CD4-positive, alpha-beta T cell (primary cell): ENCODE measurements at regions not wholly inside any gene's neighbourhood (a gene's known extent, or its start where the extent isn't known, plus 50 kb on each side); places are given as distances from the start of the nearest gene placed in this dataset.
"Not testable (repeated sequence)": the region's sequence is repeated elsewhere in the genome, so short reads cannot be mapped to it uniquely, and the experiment has no call there.

Experiments
- ATAC-seq: fragments of 200-7000 bp; cut with Tn5 transposase; one replicate; pipeline ENCODE4 v1.10.0; 2022; ENCODE audit warnings: mild to moderate bottlenecking; ENCODE audit not compliant: poor library complexity
- CTCF ChIA-PET: fragments of 350-600 bp; sonication (Branson Sonifier 250); formaldehyde crosslinking; loops from one replicate; lab custom pipeline; 2021; ENCODE audit warnings: antibody characterized with exemption, inconsistent platforms; lab: Charles Lee
- POLR2A ChIA-PET: fragments of 350-600 bp; sonication (Branson Sonifier 250); formaldehyde crosslinking; loops from one replicate; lab custom pipeline; 2021; ENCODE audit warnings: antibody characterized with exemption, inconsistent platforms; lab: Charles Lee
- DNase-seq, 14 experiments: peaks; one replicate each; pipeline ENCODE4 v3.0.0-alpha.2; 2013 to 2020; ENCODE audit warnings: mixed read lengths in 2 of 14
- H3K27ac ChIP-seq, 2 donors: one replicate each; pipeline versions ENCODE4 v1.5.1 to v1.7.0; 2013; ENCODE audit warnings: low read length in 2 of 2, low read depth in 1 of 2, mild to moderate bottlenecking in 1 of 2
- H3K27me3 ChIP-seq, 2 experiments: 1 replicate in 1 of 2; 2 replicates in 1 of 2; pipeline versions ENCODE4 v1.6.1 to v1.7.0; 2013; ENCODE audit warnings: low read length in 2 of 2, control low read depth in 1 of 2, mild to moderate bottlenecking in 1 of 2, moderate library complexity in 1 of 2; ENCODE audit not compliant: insufficient read depth in 2 of 2, control insufficient read depth in 1 of 2
- H3K36me3 ChIP-seq: one replicate; pipeline ENCODE4 v1.6.1; 2013; ENCODE audit warnings: low read length, control low read depth; ENCODE audit not compliant: insufficient read depth
- H3K4me1 ChIP-seq: one replicate; pipeline ENCODE4 v1.6.1; 2013; ENCODE audit warnings: low read length, control low read depth; ENCODE audit not compliant: insufficient read depth
- H3K4me3 ChIP-seq: one replicate; pipeline ENCODE4 v1.5.1; 2013; ENCODE audit warnings: mild to moderate bottlenecking, low read length, moderate library complexity
- H3K9me3 ChIP-seq, 2 experiments: 1 replicate in 1 of 2; 2 replicates in 1 of 2; pipeline versions ENCODE4 v1.6.1 to v1.7.0; 2013; ENCODE audit warnings: low read length in 2 of 2, mild to moderate bottlenecking in 2 of 2, control low read depth in 1 of 2, moderate library complexity in 1 of 2; ENCODE audit not compliant: control insufficient read depth in 1 of 2, insufficient read depth in 1 of 2
- H3K27ac Mint-ChIP-seq: one replicate; pipeline ENCODE4 v1.8.0; 2020; ENCODE audit warnings: mixed read lengths
- H3K27me3 Mint-ChIP-seq: one replicate; pipeline ENCODE4 v1.8.0; 2021; ENCODE audit warnings: mixed read lengths
- H3K36me3 Mint-ChIP-seq: one replicate; pipeline ENCODE4 v1.8.0; 2021; ENCODE audit warnings: low read depth, mixed read lengths
- H3K4me1 Mint-ChIP-seq: one replicate; pipeline ENCODE4 v1.8.0; 2021; ENCODE audit warnings: low read depth, mixed read lengths
- H3K4me3 Mint-ChIP-seq: one replicate; pipeline ENCODE4 v1.8.0; 2020; ENCODE audit warnings: mild to moderate bottlenecking, mixed read lengths
- H3K9me3 Mint-ChIP-seq: one replicate; pipeline ENCODE4 v1.8.0; 2020; ENCODE audit warnings: mixed read lengths
- CTCF ChIP-seq: fragments of 200-600 bp; IDR thresholded peaks from one replicate; pipeline ENCODE4 v1.8.0; 2022; ENCODE audit warnings: antibody characterized with exemption, mild to moderate bottlenecking
- intact Hi-C, 2 experiments: fragments of 100-400 bp; cut with DNase I in 1 of 2; cut with micrococcal nuclease in 1 of 2; formaldehyde crosslinking; loops; one replicate each; pipeline versions ENCODE4 v1.15.1 to v1.9.0; 2023 to 2025; cut with DNase I, micrococcal nuclease

GRCh38 chr7:114279901-114280300, 134.7 kb upstream of the FOXP2 start:
- Mint-ChIP-seq H3K4me3 (no peak overlapping the region), H3K4me1 (no peaks in the 10 kb centered on the region), H3K36me3 (no peaks in the 10 kb centered on the region), H3K9me3 (no peaks in the 10 kb centered on the region), H3K27me3 (no peaks in the 10 kb centered on the region), H3K27ac (no peak overlapping the region)
- Histone ChIP-seq H3K36me3 (no peaks in the 10 kb centered on the region), H3K9me3 (no peaks in the 10 kb centered on the region), H3K27ac (no peak overlapping the region), H3K4me3 (no peak overlapping the region), H3K4me1 (no peaks in the 10 kb centered on the region), H3K27me3 (no peaks in the 10 kb centered on the region)
- CTCF ChIA-PET = no interaction called here
- ATAC-seq (no peak), DNase-seq (no peak)
- POLR2A ChIA-PET = no interaction called here
- TF ChIP-seq CTCF = no peak
- intact Hi-C loops = no loop called here

- no peak for TF ChIP-seq CTCF
- no peak overlapping the region for H3K4me3 Mint-ChIP-seq
- DNase-seq = no peak
- no peak for ATAC-seq
- intact Hi-C loops = no loop called here
- CTCF ChIA-PET = no interaction called here
- POLR2A ChIA-PET = no interaction called here
- Histone ChIP-seq H3K4me3 (no peak overlapping the region), H3K27me3 (no peaks in the 10 kb centered on the region), H3K27ac (no peak overlapping the region), H3K9me3 (no peaks in the 10 kb centered on the region), H3K36me3 (no peaks in the 10 kb centered on the region), H3K4me1 (no peaks in the 10 kb centered on the region)
- no peaks in the 10 kb centered on the region for H3K27me3 Mint-ChIP-seq
- H3K9me3 Mint-ChIP-seq = no peaks in the 10 kb centered on the region
- no peak overlapping the region for H3K27ac Mint-ChIP-seq
- H3K36me3 Mint-ChIP-seq = no peaks in the 10 kb centered on the region
- H3K4me1 Mint-ChIP-seq = no peaks in the 10 kb centered on the region
These were observed 141.4 kb upstream of the FOXP2 start for GRCh38 chr7:114273218-114273617.

- Mint-ChIP-seq H3K4me1 (no peaks in the 10 kb centered on the region), H3K4me3 (no peak overlapping the region), H3K27me3 (no peaks in the 10 kb centered on the region), H3K9me3 (peaks cover 2% of the 10 kb centered on the region), H3K36me3 (no peaks in the 10 kb centered on the region), H3K27ac (no peak overlapping the region)
- Histone ChIP-seq H3K27me3 (no peaks in the 10 kb centered on the region), H3K9me3 (peaks cover 0 to 7% of the 10 kb centered on the region in 2 experiments), H3K4me1 (no peaks in the 10 kb centered on the region), H3K4me3 (no peak overlapping the region), H3K27ac (no peak overlapping the region), H3K36me3 (no peaks in the 10 kb centered on the region)
- intact Hi-C loops = no loop called here
- POLR2A ChIA-PET = no interaction called here
- CTCF ChIA-PET = no interaction called here
- no peak for TF ChIP-seq CTCF
- DNase-seq = no peak
- no peak for ATAC-seq
These were observed 144.9 kb upstream of the FOXP2 start for GRCh38 chr7:114269714-114270113.

GRCh38 chr7:114267550-114267949, 147.1 kb upstream of the FOXP2 start:
- H3K9me3 Mint-ChIP-seq, H3K4me1 ChIP-seq, H3K4me3 ChIP-seq, H3K9me3 ChIP-seq, H3K4me3 Mint-ChIP-seq, intact Hi-C loops, DNase-seq, H3K27me3 ChIP-seq, H3K27me3 Mint-ChIP-seq, H3K36me3 ChIP-seq, H3K4me1 Mint-ChIP-seq, H3K36me3 Mint-ChIP-seq, H3K27ac Mint-ChIP-seq, ATAC-seq, POLR2A ChIA-PET, H3K27ac ChIP-seq, CTCF ChIA-PET: not testable (repeated sequence)
